SU-DHL-6 (cell line): ENCODE measurements at regions not wholly inside any gene's neighbourhood (a gene's known extent, or its start where the extent isn't known, plus 50 kb on each side); places are given as distances from the start of the nearest gene placed in this dataset.

Experiments
- H2AFZ ChIP-seq: fragments of 200-600 bp; sonication (generic); 2 replicates; pipeline ENCODE4 v1.6.1; 2014; ENCODE audit warnings: low read depth, mild to moderate bottlenecking, moderate library complexity, mixed read lengths, antibody characterized with exemption, low read length; ENCODE audit not compliant: severe bottlenecking
- H3F3A ChIP-seq: fragments of 200-600 bp; shearing (Covaris generic); 2 replicates; pipeline ENCODE4 v1.6.0; 2016; ENCODE audit warnings: antibody characterized with exemption, mild to moderate bottlenecking; ENCODE audit not compliant: insufficient read depth
- H3K27ac ChIP-seq: fragments of 200-600 bp; sonication (generic); 2 replicates; pipeline ENCODE4 v1.5.1; 2016; ENCODE audit warnings: low read depth, mild to moderate bottlenecking, low read length, moderate library complexity, mixed read lengths
- H3K27me3 ChIP-seq: fragments of 200-600 bp; sonication (generic), shearing (Covaris generic); 2 replicates; pipeline ENCODE4 v1.6.0; 2014; ENCODE audit warnings: mild to moderate bottlenecking, low read length
- H3K36me3 ChIP-seq: fragments of 200-600 bp; sonication (generic); 2 replicates; pipeline ENCODE4 v1.6.1; 2014; ENCODE audit warnings: mild to moderate bottlenecking, low read length, mixed read lengths
- H3K4me2 ChIP-seq: fragments of 300-600, 200-600 bp; shearing (Covaris generic), sonication (generic); 2 replicates; pipeline ENCODE4 v1.6.0; 2014; ENCODE audit warnings: low read length, low read depth, mild to moderate bottlenecking; ENCODE audit not compliant: poor library complexity, severe bottlenecking
- H3K4me3 ChIP-seq: fragments of 200-600 bp; sonication (generic); 2 replicates; pipeline ENCODE4 v1.5.1; 2014; ENCODE audit warnings: antibody characterized with exemption, low read length, mild to moderate bottlenecking, mixed read lengths; ENCODE audit not compliant: insufficient read depth, poor library complexity, severe bottlenecking
- H3K79me2 ChIP-seq: fragments of 200-600 bp; sonication (generic); 2 replicates; pipeline ENCODE4 v1.6.1; 2014; ENCODE audit warnings: mild to moderate bottlenecking, low read length, moderate library complexity; ENCODE audit not compliant: insufficient read depth
- H3K9ac ChIP-seq: fragments of 200-600 bp; sonication (generic); 2 replicates; pipeline ENCODE4 v1.7.0; 2014; ENCODE audit warnings: mild to moderate bottlenecking, low read length
- H3K9me2 ChIP-seq: fragments of 200-600 bp; sonication (generic); replicated peaks from 2 replicates; pipeline ENCODE4 v1.6.1; 2014; ENCODE audit warnings: low read length; ENCODE audit not compliant: insufficient read depth
- H3K9me3 ChIP-seq: fragments of 200-600 bp; sonication (generic); 2 replicates; pipeline ENCODE4 v1.6.1; 2014; ENCODE audit warnings: low read length, mixed read lengths; ENCODE audit not compliant: insufficient read depth
- H4K20me1 ChIP-seq: fragments of 200-600 bp; sonication (generic); 2 replicates; pipeline ENCODE4 v1.6.1; 2014; ENCODE audit warnings: low read depth, mild to moderate bottlenecking, antibody characterized with exemption, low read length, moderate library complexity, mixed read lengths
- CTCF ChIP-seq: fragments of 200-600 bp; sonication (generic); IDR thresholded peaks from one replicate; pipeline ENCODE4 v1.5.1; 2017; ENCODE audit warnings: antibody characterized with exemption, mild to moderate bottlenecking, low read length, moderate library complexity; ENCODE audit not compliant: insufficient read depth, poor library complexity, severe bottlenecking
- EZH2phosphoT487 ChIP-seq: fragments of 200-600 bp; sonication (generic), shearing (Covaris generic); conservative IDR thresholded peaks from 2 replicates; pipeline ENCODE4 v1.6.1; 2018; ENCODE audit warnings: mild to moderate bottlenecking, antibody characterized with exemption, low read length, moderate library complexity, mixed read lengths

GRCh38 chr13:82802528-82802927 is 1079.7 kb downstream of the SLITRK1 start:
- no peak overlapping the region for H2AFZ ChIP-seq
- H3K79me2 ChIP-seq, result no peaks in the 10 kb centered on the region
- no peak overlapping the region for H3K4me3 ChIP-seq
- no peak overlapping the region for H3K9ac ChIP-seq
- no peaks in the 10 kb centered on the region for H3F3A ChIP-seq
- no peaks in the 10 kb centered on the region for H3K9me3 ChIP-seq
- H3K27me3 ChIP-seq, result no peaks in the 10 kb centered on the region
- no peaks in the 10 kb centered on the region for H3K9me2 ChIP-seq
- no peak overlapping the region for H3K27ac ChIP-seq
- H3K4me2 ChIP-seq, result no peak overlapping the region
- H4K20me1 ChIP-seq, result no peaks in the 10 kb centered on the region
- H3K36me3 ChIP-seq, result no peaks in the 10 kb centered on the region
- TF ChIP-seq EZH2phosphoT487 (no peak), CTCF (no peak)

GRCh38 chr13:82800391-82800790 is 1081.9 kb downstream of the SLITRK1 start:
- Histone ChIP-seq H2AFZ (no peak overlapping the region), H3K79me2 (no peaks in the 10 kb centered on the region), H3F3A (no peaks in the 10 kb centered on the region), H3K27ac (no peak overlapping the region), H3K4me3 (no peak overlapping the region), H3K9ac (no peak overlapping the region), H3K9me3 (no peaks in the 10 kb centered on the region), H3K27me3 (no peaks in the 10 kb centered on the region), H3K36me3 (no peaks in the 10 kb centered on the region), H3K4me2 (no peak overlapping the region), H4K20me1 (no peaks in the 10 kb centered on the region), H3K9me2 (no peaks in the 10 kb centered on the region)
- TF ChIP-seq CTCF, result no peak
- TF ChIP-seq EZH2phosphoT487, result no peak

GRCh38 chr13:82797876-82798275 is 1084.4 kb downstream of the SLITRK1 start:
- H3K9me3 ChIP-seq, result no peaks in the 10 kb centered on the region
- no peaks in the 10 kb centered on the region for H3F3A ChIP-seq
- H3K79me2 ChIP-seq, result no peaks in the 10 kb centered on the region
- no peaks in the 10 kb centered on the region for H4K20me1 ChIP-seq
- H3K9ac ChIP-seq, result no peak overlapping the region
- 0 out of 2 replicates have a peak, but pooled peaks cover 4% of the 10 kb centered on the region for H3K9me2 ChIP-seq
- no peak overlapping the region for H3K4me3 ChIP-seq
- TF ChIP-seq CTCF (no peak), EZH2phosphoT487 (no peak)
- no peaks in the 10 kb centered on the region for H3K27me3 ChIP-seq
- H2AFZ ChIP-seq, result no peak overlapping the region
- no peak overlapping the region for H3K4me2 ChIP-seq
- H3K36me3 ChIP-seq, result no peaks in the 10 kb centered on the region
- H3K27ac ChIP-seq, result no peak overlapping the region

- no peak overlapping the region for H3K4me3 ChIP-seq
- no peak overlapping the region for H2AFZ ChIP-seq
- TF ChIP-seq CTCF (no peak), EZH2phosphoT487 (no peak)
- no peaks in the 10 kb centered on the region for H4K20me1 ChIP-seq
- no peak overlapping the region for H3K27ac ChIP-seq
- 0 out of 2 replicates have a peak, but pooled peaks cover 4% of the 10 kb centered on the region for H3K9me2 ChIP-seq
- H3K9ac ChIP-seq, result no peak overlapping the region
- H3K79me2 ChIP-seq, result no peaks in the 10 kb centered on the region
- H3K9me3 ChIP-seq, result no peaks in the 10 kb centered on the region
- no peaks in the 10 kb centered on the region for H3K36me3 ChIP-seq
- no peak overlapping the region for H3K4me2 ChIP-seq
- H3F3A ChIP-seq, result no peaks in the 10 kb centered on the region
- H3K27me3 ChIP-seq, result no peaks in the 10 kb centered on the region
Observed at GRCh38 chr13:82791035-82791434, 1091.2 kb downstream of the SLITRK1 start.
